Heart right ventricle (tissue), 16 donors: ENCODE measurements at regions not wholly inside any gene's neighbourhood (a gene's known extent, or its start where the extent isn't known, plus 50 kb on each side); places are given as distances from the start of the nearest gene placed in this dataset.

Experiments used
- ATAC-seq, 8 donors: fragments of 200-7000 bp; cut with Tn5 transposase; one replicate each; pipeline ENCODE4 v1.9.1; 2020; ENCODE audit warnings: mild to moderate bottlenecking in 8 of 8, moderate library complexity in 8 of 8, moderate number of reproducible peaks in 1 of 8
- DNase-seq, 2 donors: peaks; one replicate each; pipeline ENCODE4 v3.0.0-alpha.2; 2020
- H3K27ac ChIP-seq, 10 donors: fragments of 200-600 bp; sonication (generic) in 2 of 10; one replicate each; pipeline versions ENCODE4 v1.5.0 to v1.8.0; 2020 to 2022; ENCODE audit warnings: mild to moderate bottlenecking in 3 of 10
- H3K27me3 ChIP-seq, 7 donors: fragments of 200-600 bp; one replicate each; pipeline ENCODE4 v1.8.0; 2021 to 2022; ENCODE audit warnings: mild to moderate bottlenecking in 2 of 7
- H3K36me3 ChIP-seq, 9 donors: fragments of 200-600 bp; sonication (generic) in 1 of 9; one replicate each; pipeline versions ENCODE4 v1.5.0 to v1.8.0; 2020 to 2022; ENCODE audit warnings: mild to moderate bottlenecking in 2 of 9
- H3K4me1 ChIP-seq, 9 donors: fragments of 200-600 bp; sonication (generic) in 1 of 9; one replicate each; pipeline versions ENCODE4 v1.5.0 to v1.8.0; 2020 to 2022; ENCODE audit warnings: mild to moderate bottlenecking in 4 of 9
- H3K4me3 ChIP-seq, 10 donors: fragments of 200-600 bp; sonication (generic) in 2 of 10; one replicate each; pipeline versions ENCODE4 v1.5.0 to v1.8.0; 2020 to 2022; ENCODE audit warnings: mild to moderate bottlenecking in 7 of 10, moderate library complexity in 2 of 10
- H3K9me3 ChIP-seq, 11 donors: fragments of 200-600 bp in 10 of 11; sonication (generic) in 2 of 11; one replicate each; pipeline versions ENCODE4 v1.5.0 to v1.8.0; 2013 to 2022; ENCODE audit warnings: mild to moderate bottlenecking in 2 of 11, control low read depth in 1 of 11, moderate library complexity in 1 of 11
- CTCF ChIP-seq, 9 donors: fragments of 200-600 bp; sonication (generic) in 2 of 9; IDR thresholded peaks; one replicate each; pipeline versions ENCODE4 v1.5.0 to v1.8.0; 2021 to 2022; ENCODE audit warnings: antibody characterized with exemption in 9 of 9, mild to moderate bottlenecking in 5 of 9, moderate library complexity in 1 of 9
- WGBS, 2 donors: extraction: QIAGEN DNeasy Blood & Tissue Kit; methylation state at CpG; one replicate each; pipeline ENCODE4 v1.1.7; 2013; ENCODE audit warnings: inconsistent platforms in 1 of 2; 5-methylcytosine and 5-hydroxymethylcytosine counted together
- intact Hi-C, 10 donors: fragments of 100-400 bp; cut with DNase I; formaldehyde crosslinking; loops; one replicate each; pipeline versions ENCODE4 v1.11.1 to v1.14.2; 2022
- donor health status: Arrhythmogenic right ventricular cardiomyopathy.
- donor health status: ischemic (EF 13 %, LVEDD 7.1; RV severe dilation, severe dysfunction).
- donor health status: healthy with polysubstance abuse.
- donor health status: DM: no; HTN: yes; CAD: no.
- donor health status: DM: no; HTN: no; CAD: no.
- donor health status: ischemic (EF 25% LVEDD 6.9; RV normal size, moderate dysfunction).
- donor health status: ischemic (EF 25% LVEDD 5.7; RV mildly dilated, moderate dysfunction).
- donor health status: healthy.
- donor health status: DM: yes; HTN: yes; CAD: no.
- donor health status: Ischemic cardiomyopathy.
- donor health status: ischemic (EF 35%, LVEDD 5.7; RV mildly dilated, moderate dysfunction).
- donor health status: nonischemic (EF 11% LVEDD 7.7; RV severe dilation, severe dysfunction).
- donor health status: DM: yes; HTN: yes; CAD: no.
- donor health status: PGD.
- donor health status: ischemic (EF 29% LVEDD 5.4; RV normal size, mild dysfunction).
- donor health status: nonischemic (EF 23%, LVEDD 6.1; RV moderate dilation, normal function).

GRCh38 chr20:29298759-29299613 lies 1958.5 kb upstream of the DEFB115 start:
- no peak for TF ChIP-seq CTCF (IDR thresholded peaks at IDR 0.05)
- Histone ChIP-seq H3K4me3 (no peak overlapping the region), H3K27me3 (peaks cover 0 to 8% (median 0%) of the 10 kb centered on the region in 7 donors), H3K36me3 (no peaks in the 10 kb centered on the region), H3K9me3 (peaks cover 0 to 84% (median 0%) of the 10 kb centered on the region in 11 donors), H3K27ac (no peak overlapping the region), H3K4me1 (no peaks in the 10 kb centered on the region)
- ATAC-seq (no peak), DNase-seq (no peak)
- intact Hi-C loops, result no loop called here
- WGBS, 2 donors, result 78 to 84% methylated on average over 40 of the region's 40 CpGs

GRCh38 chr20:29299811-29300578 lies 1957.5 kb upstream of the DEFB115 start:
- Histone ChIP-seq H3K27me3 (peaks cover 0 to 8% (median 0%) of the 10 kb centered on the region in 7 donors), H3K27ac (no peak overlapping the region), H3K36me3 (no peaks in the 10 kb centered on the region), H3K9me3 (peaks cover 0 to 83% (median 0%) of the 10 kb centered on the region in 11 donors), H3K4me3 (no peak overlapping the region), H3K4me1 (no peaks in the 10 kb centered on the region)
- WGBS, 2 donors, result 77 to 84% methylated on average over 47 to 49 of the region's 49 CpGs
- intact Hi-C loops, result no loop called here
- ATAC-seq, result peak in 1 of 8 donors; percentile 24
- DNase-seq, result no peak
- TF ChIP-seq CTCF (IDR thresholded peaks at IDR 0.05), result no peak

- DNase-seq (no peak), ATAC-seq (peak in 2 of 8 donors; percentile 38 to 42)
- no peak overlapping the region for H3K27ac ChIP-seq
- no peaks in the 10 kb centered on the region for H3K36me3 ChIP-seq
- no peak overlapping the region for H3K4me3 ChIP-seq
- 66 to 75% methylated on average over 78 to 87 of the region's 88 CpGs for WGBS, 2 donors
- peaks cover 0 to 8% (median 0%) of the 10 kb centered on the region in 7 donors for H3K27me3 ChIP-seq
- no peaks in the 10 kb centered on the region for H3K4me1 ChIP-seq
- TF ChIP-seq CTCF (IDR thresholded peaks at IDR 0.05), result no peak
- intact Hi-C loops, result no loop called here
- peaks cover 0 to 74% (median 0%) of the 10 kb centered on the region in 11 donors for H3K9me3 ChIP-seq
Observed at GRCh38 chr20:29300579-29301551, 1956.6 kb upstream of the DEFB115 start.
